ENCODE measurements at regions not wholly inside any gene's neighbourhood (a gene's known extent, or its start where the extent isn't known, plus 50 kb on each side); places are given as distances from the start of the nearest gene placed in this dataset.

DNA sequence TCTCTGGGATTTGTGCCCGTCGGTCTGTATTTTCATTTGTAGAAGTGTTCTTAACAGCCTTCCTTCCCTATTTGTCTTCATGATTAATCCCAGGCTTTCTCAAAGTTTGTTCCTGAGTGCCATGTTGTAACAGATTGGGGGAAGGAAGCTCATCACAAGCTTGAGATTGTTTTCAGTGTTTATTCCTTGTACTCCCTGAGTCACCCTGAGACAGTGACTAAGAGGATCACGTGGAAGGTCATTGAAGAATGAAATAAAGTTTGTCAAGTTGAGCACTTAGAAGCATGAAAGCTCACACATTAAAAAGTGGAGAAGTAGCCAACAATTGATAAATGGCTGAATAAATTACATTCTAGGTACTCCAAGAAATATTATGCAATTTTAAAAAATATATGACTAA, 153.5 kb upstream of the FAM241A start:
- Mint-ChIP-seq H3K9me3 (no peaks in the 10 kb centered on the region), H3K27ac (no peak overlapping the region), H3K36me3 (no peaks in the 10 kb centered on the region), H3K4me3 (no peak overlapping the region), H3K27me3 (peaks cover 23 to 24% of the 10 kb centered on the region in 2 donors), H3K4me1 (peaks cover 9 to 11% of the 10 kb centered on the region in 2 donors)
- DNase-seq (no peak), ATAC-seq (replicated peaks) (peak; percentile 58 to 68)

DNA sequence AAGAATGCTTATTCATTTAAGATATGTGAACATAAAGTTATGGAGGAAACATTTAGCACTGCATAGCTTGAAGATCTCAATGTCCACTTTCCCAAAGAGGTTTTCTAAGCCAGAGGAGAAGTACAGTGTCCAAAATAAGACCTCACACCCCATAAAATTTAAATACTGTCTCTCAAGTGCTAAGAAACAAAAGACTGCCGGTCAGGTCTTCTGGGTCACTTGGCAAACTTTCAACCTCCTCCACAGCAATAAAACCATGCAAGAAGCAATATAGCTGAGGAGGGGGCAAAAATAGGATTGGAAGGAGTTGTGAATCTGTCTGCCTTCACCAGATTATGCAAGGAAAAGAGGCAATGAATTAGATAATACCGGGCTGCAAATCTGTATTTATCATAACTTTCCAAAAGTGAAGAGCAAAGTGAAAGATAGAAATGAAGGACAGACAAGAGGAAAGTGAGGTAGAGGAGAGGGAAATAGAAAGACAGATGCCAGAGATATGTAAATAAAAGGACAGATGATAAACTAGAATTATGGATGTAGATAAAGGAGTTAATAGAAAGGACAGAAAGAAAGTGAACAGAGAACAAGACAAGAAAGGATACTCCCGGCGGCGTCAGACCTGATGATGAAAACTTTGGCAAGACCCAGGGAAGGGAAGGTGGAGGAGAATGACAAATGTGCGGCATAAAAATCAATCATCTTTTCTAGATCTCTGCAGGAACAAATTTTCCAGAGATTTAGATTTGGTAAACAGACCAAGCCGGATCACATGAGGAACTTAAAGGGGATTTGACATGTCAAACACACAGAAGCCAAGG, 152.7 kb upstream of the FAM241A start:
- no peaks in the 10 kb centered on the region for H3K9me3 Mint-ChIP-seq
- peaks cover 26 to 29% of the 10 kb centered on the region in 2 donors for H3K27me3 Mint-ChIP-seq
- no peak overlapping the region for H3K27ac Mint-ChIP-seq
- ATAC-seq (replicated peaks): no peak
- no peak overlapping the region for H3K4me3 Mint-ChIP-seq
- H3K36me3 Mint-ChIP-seq: no peaks in the 10 kb centered on the region
- no peak for DNase-seq
- H3K4me1 Mint-ChIP-seq: peaks cover 9 to 11% of the 10 kb centered on the region in 2 donors

DNA sequence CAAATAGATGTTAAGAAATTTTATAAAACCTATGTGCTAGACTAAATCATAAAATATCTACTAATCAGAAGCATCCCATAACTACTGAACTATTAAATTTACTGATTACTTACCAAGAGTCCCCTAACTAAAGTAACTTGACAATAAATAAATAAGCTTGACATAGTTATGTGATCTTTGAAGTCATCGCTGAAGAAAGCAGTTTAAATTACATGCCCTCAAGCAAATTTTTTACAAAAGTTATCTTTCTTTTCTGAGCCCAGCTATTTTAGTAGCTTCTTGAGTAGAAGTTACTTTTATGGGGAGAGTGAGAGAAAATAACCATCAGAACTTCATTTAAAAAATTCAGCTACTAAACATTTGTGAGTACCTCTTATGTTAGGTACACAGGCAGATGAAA, 150.9 kb upstream of the FAM241A start:
- H3K4me3 Mint-ChIP-seq: no peak overlapping the region
- H3K27ac Mint-ChIP-seq: peak overlapping the region; percentile 37
- H3K9me3 Mint-ChIP-seq: peaks cover 1 to 5% of the 10 kb centered on the region in 2 donors
- H3K4me1 Mint-ChIP-seq: peaks cover 9 to 11% of the 10 kb centered on the region in 2 donors
- ATAC-seq (replicated peaks): no peak
- peaks cover 35 to 38% of the 10 kb centered on the region in 2 donors for H3K27me3 Mint-ChIP-seq
- DNase-seq: no peak
- no peaks in the 10 kb centered on the region for H3K36me3 Mint-ChIP-seq

DNA sequence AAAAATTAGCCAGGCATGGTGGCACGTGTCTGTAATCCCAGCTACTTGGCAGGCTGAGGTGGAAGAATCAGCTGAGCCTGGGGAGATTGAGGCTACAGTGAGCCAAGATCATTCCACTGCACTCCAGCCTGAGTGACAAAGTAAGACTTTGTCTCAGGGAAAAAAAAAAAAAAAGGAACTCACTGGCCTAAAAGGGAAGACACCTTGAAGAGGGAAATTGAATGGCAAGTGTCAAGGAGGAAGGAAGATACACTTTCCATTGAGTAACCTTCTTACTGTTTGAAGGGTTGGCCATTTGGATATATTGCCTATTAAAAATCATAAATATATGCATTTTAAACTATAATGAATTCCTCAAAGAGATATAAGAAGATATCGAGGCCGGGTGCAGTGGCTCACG, 147.5 kb upstream of the FAM241A start:
- Mint-ChIP-seq H3K4me1 (no peaks in the 10 kb centered on the region), H3K27ac (no peak overlapping the region), H3K9me3 (peaks cover 1 to 5% of the 10 kb centered on the region in 2 donors), H3K36me3 (no peaks in the 10 kb centered on the region), H3K27me3 (peaks cover 34 to 44% of the 10 kb centered on the region in 2 donors), H3K4me3 (no peak overlapping the region)
- no peak for DNase-seq
- ATAC-seq (replicated peaks): no peak

DNA sequence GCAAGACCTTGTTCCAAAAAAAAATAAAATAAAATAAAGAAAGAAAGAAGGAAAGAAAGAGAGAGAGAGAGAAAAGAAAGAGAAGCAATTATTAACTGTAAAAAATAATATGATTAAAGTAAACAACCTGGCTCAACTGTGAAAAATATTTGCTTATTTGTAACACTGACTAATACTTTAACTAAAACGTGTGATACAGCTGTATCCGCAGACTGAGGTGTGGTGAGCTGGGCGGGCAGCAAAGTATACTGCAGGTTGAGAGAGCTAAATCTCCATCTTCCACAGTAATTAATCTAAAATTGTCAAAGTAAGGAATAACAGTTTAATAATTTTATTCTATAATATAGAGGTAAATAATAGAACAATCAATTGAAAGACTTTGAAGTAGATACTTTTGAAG, 145.5 kb upstream of the FAM241A start:
- DNase-seq: no peak
- Mint-ChIP-seq H3K4me1 (no peaks in the 10 kb centered on the region), H3K27me3 (peaks cover 27 to 45% of the 10 kb centered on the region in 2 donors), H3K4me3 (no peak overlapping the region), H3K9me3 (peaks cover 1 to 5% of the 10 kb centered on the region in 2 donors), H3K27ac (no peak overlapping the region), H3K36me3 (no peaks in the 10 kb centered on the region)
- no peak for ATAC-seq (replicated peaks)

DNA sequence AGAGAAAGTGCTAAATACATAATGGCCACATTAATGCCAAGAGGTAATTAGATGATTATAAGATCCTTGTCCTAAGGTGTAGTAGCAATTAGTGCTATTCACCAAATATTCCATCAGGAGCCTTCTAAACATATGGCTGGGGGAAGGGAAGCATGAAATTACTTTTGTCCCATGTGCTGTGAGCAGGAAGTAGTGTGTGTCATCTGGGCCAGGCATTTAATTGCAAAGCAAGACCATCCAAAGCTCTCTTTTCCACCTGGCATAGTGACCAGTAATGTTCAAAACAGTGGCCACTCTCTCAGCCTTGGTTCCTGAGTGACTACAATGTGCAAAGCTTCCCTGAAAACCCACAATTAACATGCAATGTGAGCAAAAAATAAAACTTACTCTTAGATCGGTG, 144.2 kb upstream of the FAM241A start:
- no peaks in the 10 kb centered on the region for H3K4me1 Mint-ChIP-seq
- H3K27me3 Mint-ChIP-seq: peaks cover 23 to 35% of the 10 kb centered on the region in 2 donors
- DNase-seq: no peak
- no peak overlapping the region for H3K4me3 Mint-ChIP-seq
- H3K36me3 Mint-ChIP-seq: no peaks in the 10 kb centered on the region
- no peak overlapping the region for H3K27ac Mint-ChIP-seq
- no peak for ATAC-seq (replicated peaks)
- H3K9me3 Mint-ChIP-seq: peaks cover 1 to 5% of the 10 kb centered on the region in 2 donors

DNA sequence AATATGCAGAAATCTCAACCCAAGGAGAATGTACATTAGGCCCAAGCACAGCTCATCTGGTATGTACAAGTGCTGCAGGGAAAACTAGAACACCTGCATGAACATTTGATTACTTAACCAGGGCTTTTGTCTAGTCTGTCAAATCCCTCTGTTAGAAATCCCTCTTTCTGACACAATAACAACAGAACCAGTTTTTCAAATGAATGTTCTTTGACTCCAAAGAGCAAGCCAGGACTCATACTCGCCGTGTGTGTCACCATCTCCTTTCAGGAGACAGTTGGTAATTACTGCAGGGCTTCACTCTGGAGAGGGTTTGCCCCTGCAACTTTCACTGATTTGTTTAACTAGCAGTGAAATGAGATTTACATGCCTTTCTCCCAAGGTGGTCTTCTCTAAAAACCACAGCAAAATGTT, 143.0 kb upstream of the FAM241A start:
- Mint-ChIP-seq H3K36me3 (no peaks in the 10 kb centered on the region), H3K4me1 (no peaks in the 10 kb centered on the region), H3K9me3 (peaks cover 1 to 5% of the 10 kb centered on the region in 2 donors), H3K27me3 (peaks cover 10 to 28% of the 10 kb centered on the region in 2 donors), H3K27ac (no peak overlapping the region), H3K4me3 (no peak overlapping the region)
- ATAC-seq (replicated peaks) (no peak), DNase-seq (no peak)

DNA sequence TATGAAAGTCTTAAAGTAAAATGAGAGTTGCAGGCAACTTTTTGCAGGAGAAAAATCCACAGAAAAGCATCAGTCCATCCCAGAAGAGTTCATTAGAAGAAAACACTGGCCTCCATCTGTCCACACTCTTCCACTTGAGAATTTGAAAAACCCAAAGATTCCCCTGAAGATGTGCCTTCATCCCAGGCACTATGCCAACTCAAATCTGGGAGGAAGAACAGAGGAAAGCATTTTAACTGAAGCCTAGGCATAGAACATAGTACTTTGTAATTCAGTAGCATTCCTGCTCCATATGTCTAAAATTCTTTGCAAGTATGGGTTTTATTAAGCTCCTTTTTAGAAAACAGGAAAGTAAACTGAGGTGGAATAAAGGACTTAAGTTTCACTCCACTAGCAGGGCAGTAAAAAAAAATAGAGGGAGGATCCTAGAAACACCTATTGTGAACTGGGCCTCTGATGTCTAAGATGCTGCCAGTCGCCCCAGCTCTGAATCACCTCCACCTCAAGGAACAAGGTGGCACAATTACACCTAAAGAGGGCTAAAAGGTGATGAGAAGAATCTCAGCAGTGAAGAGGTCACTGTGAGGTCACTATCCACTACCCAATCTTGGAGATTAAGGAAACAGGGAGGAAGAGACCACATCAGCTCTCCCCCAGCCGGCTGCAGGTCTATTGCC, 141.9 kb upstream of the FAM241A start:
- Mint-ChIP-seq H3K4me1 (no peaks in the 10 kb centered on the region), H3K27ac (no peak overlapping the region), H3K36me3 (no peaks in the 10 kb centered on the region), H3K4me3 (no peak overlapping the region), H3K9me3 (peaks cover 1 to 5% of the 10 kb centered on the region in 2 donors), H3K27me3 (peaks cover 5 to 22% of the 10 kb centered on the region in 2 donors)
- DNase-seq: no peak
- ATAC-seq (replicated peaks): no peak

DNA sequence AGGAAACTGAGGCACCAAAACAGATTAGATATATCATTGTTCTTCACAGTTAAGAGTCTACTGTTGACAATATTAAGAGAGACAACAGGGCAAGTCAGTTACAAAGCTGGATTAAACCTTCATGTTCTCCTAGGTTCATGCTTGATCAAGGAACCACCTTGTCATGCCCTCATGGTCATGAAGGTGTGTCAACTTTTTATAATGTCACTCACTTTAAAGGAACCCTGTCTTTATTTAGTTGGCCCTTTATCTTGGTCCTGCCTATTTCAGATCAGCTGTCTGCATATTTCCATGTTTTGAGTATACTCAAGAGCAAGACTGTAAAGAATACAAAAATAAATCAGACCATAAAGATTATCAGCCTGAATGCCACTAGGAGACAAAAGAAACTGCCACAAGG, 140.2 kb upstream of the FAM241A start:
- DNase-seq (no peak), ATAC-seq (replicated peaks) (no peak)
- Mint-ChIP-seq H3K4me1 (no peaks in the 10 kb centered on the region), H3K27ac (no peak overlapping the region), H3K36me3 (no peaks in the 10 kb centered on the region), H3K4me3 (no peak overlapping the region), H3K9me3 (no peaks in the 10 kb centered on the region), H3K27me3 (peaks cover 0 to 16% of the 10 kb centered on the region in 2 donors)

DNA sequence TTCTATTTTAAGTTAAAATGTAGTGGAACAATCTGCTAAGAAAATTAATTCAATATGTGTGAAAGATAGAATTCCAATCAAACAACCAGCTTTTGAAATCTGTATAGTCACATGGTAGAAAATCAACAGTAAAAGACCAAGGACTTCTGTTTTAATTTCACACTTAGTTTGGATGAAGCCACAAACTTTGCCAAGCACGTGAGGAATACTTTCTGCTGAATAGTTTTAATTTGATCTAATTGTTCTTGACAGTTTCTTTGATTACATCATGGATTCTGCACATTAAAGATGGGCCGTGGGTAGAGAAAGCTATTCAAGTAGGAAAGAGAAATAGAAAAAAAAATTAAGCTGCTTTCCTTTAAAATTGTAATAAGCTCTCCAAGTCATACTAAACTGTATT, 137.9 kb upstream of the FAM241A start:
- H3K9me3 Mint-ChIP-seq: no peaks in the 10 kb centered on the region
- H3K36me3 Mint-ChIP-seq: no peaks in the 10 kb centered on the region
- DNase-seq: no peak
- H3K4me3 Mint-ChIP-seq: no peak overlapping the region
- peaks cover 0 to 17% of the 10 kb centered on the region in 2 donors for H3K27me3 Mint-ChIP-seq
- H3K27ac Mint-ChIP-seq: no peak overlapping the region
- no peak for ATAC-seq (replicated peaks)
- no peaks in the 10 kb centered on the region for H3K4me1 Mint-ChIP-seq

DNA sequence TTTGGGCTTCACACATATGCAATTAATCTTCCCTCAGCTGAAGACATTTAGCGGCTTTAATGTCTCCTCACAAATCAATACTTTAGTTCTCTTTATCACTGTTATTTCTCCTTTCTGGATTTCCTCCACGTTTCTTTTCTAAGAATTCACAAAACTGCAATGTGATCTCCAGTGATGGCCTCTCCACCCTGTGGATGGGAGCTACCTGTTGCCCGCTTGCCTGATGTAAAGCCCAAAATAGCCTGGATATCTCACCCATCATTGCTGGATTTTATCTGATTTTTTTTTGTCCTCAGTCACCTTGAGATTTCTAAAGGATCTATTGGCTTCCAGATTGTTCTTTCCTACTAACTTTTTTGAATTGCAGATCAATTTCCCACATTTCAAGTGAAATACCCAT, 129.3 kb upstream of the FAM241A start:
- H3K27me3 Mint-ChIP-seq: peaks cover 17 to 27% of the 10 kb centered on the region in 2 donors
- H3K36me3 Mint-ChIP-seq: no peaks in the 10 kb centered on the region
- ATAC-seq (replicated peaks) (no peak), DNase-seq (no peak)
- no peaks in the 10 kb centered on the region for H3K4me1 Mint-ChIP-seq
- H3K4me3 Mint-ChIP-seq: no peak overlapping the region
- no peaks in the 10 kb centered on the region for H3K9me3 Mint-ChIP-seq
- H3K27ac Mint-ChIP-seq: no peak overlapping the region

DNA sequence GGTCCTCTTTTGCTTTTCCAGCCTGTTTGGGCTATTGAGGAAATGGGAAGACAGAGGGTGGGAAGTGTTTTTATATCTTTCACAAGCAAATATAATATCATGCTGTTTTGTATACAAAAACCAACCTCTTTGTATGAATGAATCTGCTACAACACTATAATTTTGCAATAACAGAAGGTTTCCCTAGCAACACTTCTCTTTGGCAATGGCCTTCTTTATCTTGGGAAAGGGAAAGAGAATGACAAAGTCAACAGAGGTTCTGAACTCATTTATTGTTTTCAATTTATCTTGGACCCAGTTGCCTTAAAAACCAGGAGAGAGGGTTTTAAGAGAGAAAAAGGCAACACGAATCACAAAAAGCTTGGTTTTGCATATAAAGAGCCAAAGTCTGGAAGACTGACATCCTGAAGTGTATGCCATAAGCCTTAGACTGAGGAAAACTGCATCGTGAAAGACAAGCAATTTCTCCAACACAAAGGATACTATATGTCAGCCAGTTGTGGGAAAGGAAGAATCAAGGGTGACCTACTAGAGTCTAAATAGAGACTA, 121.8 kb upstream of the FAM241A start:
- Mint-ChIP-seq H3K27me3 (peaks cover 16 to 18% of the 10 kb centered on the region in 2 donors), H3K36me3 (no peaks in the 10 kb centered on the region), H3K27ac (no peak overlapping the region), H3K9me3 (peaks cover 2 to 3% of the 10 kb centered on the region in 2 donors), H3K4me1 (no peaks in the 10 kb centered on the region), H3K4me3 (no peak overlapping the region)
- DNase-seq: no peak
- ATAC-seq (replicated peaks): no peak

DNA sequence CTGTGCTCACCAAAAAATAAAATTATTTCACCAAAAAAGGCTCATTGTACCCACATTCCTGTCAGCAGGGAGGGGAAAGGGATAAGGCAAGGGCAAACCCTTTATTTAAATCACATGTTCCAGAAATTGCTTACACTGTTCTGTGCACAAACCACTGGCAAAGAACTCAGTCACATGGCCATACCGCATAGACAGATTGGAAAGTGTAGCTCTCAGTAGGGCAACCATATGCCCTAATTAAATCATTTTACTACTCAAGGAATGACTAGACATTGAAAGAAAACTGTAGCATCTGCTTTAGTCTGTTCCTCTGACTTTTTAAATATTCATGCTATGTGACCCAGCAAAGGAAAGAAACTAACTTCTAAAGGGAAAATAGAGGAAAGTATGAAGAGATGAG, 119.2 kb upstream of the FAM241A start:
- Mint-ChIP-seq H3K36me3 (no peaks in the 10 kb centered on the region), H3K4me3 (no peak overlapping the region), H3K27ac (no peak overlapping the region), H3K9me3 (peaks cover 2 to 3% of the 10 kb centered on the region in 2 donors), H3K4me1 (no peaks in the 10 kb centered on the region), H3K27me3 (peaks cover 9 to 10% of the 10 kb centered on the region in 2 donors)
- ATAC-seq (replicated peaks) (no peak), DNase-seq (no peak)

DNA sequence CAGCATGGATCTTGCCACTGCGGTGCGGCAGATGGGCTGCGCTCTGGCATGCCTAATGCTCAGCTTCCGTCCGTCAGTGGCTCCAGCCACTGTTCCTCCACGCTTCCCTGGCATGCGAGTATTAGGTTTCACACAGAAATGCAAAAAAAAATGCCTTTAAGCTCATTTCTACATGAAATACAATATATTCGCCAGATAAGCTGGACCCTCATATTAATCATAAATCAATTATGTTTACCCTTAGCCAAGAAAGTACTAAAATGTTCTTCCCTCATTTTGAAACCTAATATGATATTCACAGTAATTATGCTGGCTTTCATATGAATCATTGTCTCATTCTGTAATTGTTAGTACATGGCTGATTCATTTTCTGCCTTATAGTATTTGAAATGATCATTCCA, 115.5 kb upstream of the FAM241A start:
- Mint-ChIP-seq H3K27ac (no peak overlapping the region), H3K9me3 (peaks cover 2 to 3% of the 10 kb centered on the region in 2 donors), H3K36me3 (no peaks in the 10 kb centered on the region), H3K27me3 (peaks cover 5 to 9% of the 10 kb centered on the region in 2 donors), H3K4me3 (no peak overlapping the region), H3K4me1 (no peaks in the 10 kb centered on the region)
- no peak for DNase-seq
- no peak for ATAC-seq (replicated peaks)

All from stimulated activated naive B cell treated with anti-CD40 and anti-IgM and Interleukin-4, amounts not matched to agents 10 μg/mL and 1 μg/mL and 100 μg/mL, for 72 hours (primary cell).